Stimulated activated naive CD8-positive, alpha-beta T cell treated with anti-CD3 and anti-CD28 coated beads, Interleukin-15, Interleukin-2, amounts not matched to agents 100 ng/mL and 50 ng/mL, for 24 hours (primary cell): ENCODE measurements at regions not wholly inside any gene's neighbourhood (a gene's known extent, or its start where the extent isn't known, plus 50 kb on each side); places are given as distances from the start of the nearest gene placed in this dataset.

Experiments
- H3K27ac Mint-ChIP-seq: one replicate; pipeline ENCODE4 v1.8.0; 2021; ENCODE audit warnings: mild to moderate bottlenecking, mixed read lengths
- H3K27me3 Mint-ChIP-seq: one replicate; pipeline ENCODE4 v1.8.0; 2021; ENCODE audit warnings: mixed read lengths
- H3K36me3 Mint-ChIP-seq: one replicate; pipeline ENCODE4 v1.8.0; 2021; ENCODE audit warnings: low read depth, mixed read lengths
- H3K4me1 Mint-ChIP-seq: one replicate; pipeline ENCODE4 v1.8.0; 2021; ENCODE audit warnings: low read depth, mixed read lengths
- H3K4me3 Mint-ChIP-seq: one replicate; pipeline ENCODE4 v1.8.0; 2021; ENCODE audit warnings: mild to moderate bottlenecking, mixed read lengths
- H3K9me3 Mint-ChIP-seq: one replicate; pipeline ENCODE4 v1.8.0; 2021; ENCODE audit warnings: mixed read lengths

GRCh38 chr12:30111719-30112118 lies 328.0 kb upstream of the TMTC1 start:
- Mint-ChIP-seq H3K4me3 (no peak overlapping the region), H3K4me1 (no peaks in the 10 kb centered on the region), H3K27ac (no peak overlapping the region), H3K36me3 (no peaks in the 10 kb centered on the region), H3K27me3 (no peaks in the 10 kb centered on the region), H3K9me3 (peaks cover 8% of the 10 kb centered on the region)

GRCh38 chr12:30110958-30111586 lies 327.3 kb upstream of the TMTC1 start:
- H3K27ac Mint-ChIP-seq, result no peak overlapping the region
- peaks cover 8% of the 10 kb centered on the region for H3K9me3 Mint-ChIP-seq
- no peak overlapping the region for H3K4me3 Mint-ChIP-seq
- no peaks in the 10 kb centered on the region for H3K27me3 Mint-ChIP-seq
- no peaks in the 10 kb centered on the region for H3K36me3 Mint-ChIP-seq
- H3K4me1 Mint-ChIP-seq, result no peaks in the 10 kb centered on the region

GRCh38 chr12:30110498-30110897 lies 326.8 kb upstream of the TMTC1 start:
- H3K27ac Mint-ChIP-seq, result no peak overlapping the region
- no peaks in the 10 kb centered on the region for H3K36me3 Mint-ChIP-seq
- H3K9me3 Mint-ChIP-seq, result peaks cover 8% of the 10 kb centered on the region
- H3K27me3 Mint-ChIP-seq, result no peaks in the 10 kb centered on the region
- no peaks in the 10 kb centered on the region for H3K4me1 Mint-ChIP-seq
- no peak overlapping the region for H3K4me3 Mint-ChIP-seq

GRCh38 chr12:30108666-30109065 lies 324.9 kb upstream of the TMTC1 start:
- no peaks in the 10 kb centered on the region for H3K36me3 Mint-ChIP-seq
- H3K4me1 Mint-ChIP-seq, result no peaks in the 10 kb centered on the region

GRCh38 chr12:30106204-30106965 lies 322.6 kb upstream of the TMTC1 start:
- Mint-ChIP-seq H3K27me3 (no peaks in the 10 kb centered on the region), H3K4me1 (no peaks in the 10 kb centered on the region), H3K4me3 (no peak overlapping the region), H3K36me3 (no peaks in the 10 kb centered on the region), H3K9me3 (peaks cover 8% of the 10 kb centered on the region), H3K27ac (no peak overlapping the region)

More at GRCh38 chr12:30108666-30109065, 324.9 kb upstream of the TMTC1 start:
- no peak overlapping the region for H3K4me3 Mint-ChIP-seq
- no peaks in the 10 kb centered on the region for H3K27me3 Mint-ChIP-seq
- H3K27ac Mint-ChIP-seq, result no peak overlapping the region
- peaks cover 8% of the 10 kb centered on the region for H3K9me3 Mint-ChIP-seq

- Mint-ChIP-seq H3K9me3 (peaks cover 8% of the 10 kb centered on the region), H3K4me3 (no peak overlapping the region), H3K4me1 (no peaks in the 10 kb centered on the region), H3K36me3 (no peaks in the 10 kb centered on the region), H3K27ac (no peak overlapping the region), H3K27me3 (no peaks in the 10 kb centered on the region)
These were observed 321.8 kb upstream of the TMTC1 start for GRCh38 chr12:30105505-30105904.

DNA sequence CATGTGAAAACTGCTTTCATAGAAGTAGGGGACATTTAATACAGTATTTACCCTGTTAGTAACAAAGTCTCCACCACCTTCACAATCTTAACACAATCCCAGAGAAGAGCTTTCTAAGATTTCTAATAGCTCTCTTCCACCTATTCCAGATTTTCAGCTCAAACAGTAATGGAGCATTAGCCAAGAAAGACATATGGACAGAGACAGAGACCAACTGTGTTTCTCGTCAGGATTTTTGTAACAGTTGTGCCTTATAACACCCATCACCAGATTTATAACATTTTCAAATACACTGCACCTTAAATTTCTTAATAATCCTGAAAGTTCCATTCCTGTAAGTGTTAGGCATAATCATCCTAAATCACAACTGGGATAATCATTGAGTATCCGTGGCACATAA lies 321.2 kb upstream of the TMTC1 start:
- Mint-ChIP-seq H3K36me3 (no peaks in the 10 kb centered on the region), H3K9me3 (peaks cover 8% of the 10 kb centered on the region), H3K4me3 (no peak overlapping the region)

GRCh38 chr12:30100741-30101140 lies 317.0 kb upstream of the TMTC1 start:
- no peaks in the 10 kb centered on the region for H3K36me3 Mint-ChIP-seq

More for the DNA sequence above, 321.2 kb upstream of the TMTC1 start:
- H3K27ac Mint-ChIP-seq, result no peak overlapping the region
- no peaks in the 10 kb centered on the region for H3K27me3 Mint-ChIP-seq
- no peaks in the 10 kb centered on the region for H3K4me1 Mint-ChIP-seq

GRCh38 chr12:30098677-30099076 lies 314.9 kb upstream of the TMTC1 start:
- H3K4me3 Mint-ChIP-seq, result no peak overlapping the region
- no peaks in the 10 kb centered on the region for H3K36me3 Mint-ChIP-seq

More at GRCh38 chr12:30100741-30101140, 317.0 kb upstream of the TMTC1 start:
- no peak overlapping the region for H3K4me3 Mint-ChIP-seq
- H3K27ac Mint-ChIP-seq, result no peak overlapping the region
- no peaks in the 10 kb centered on the region for H3K9me3 Mint-ChIP-seq
- H3K4me1 Mint-ChIP-seq, result no peaks in the 10 kb centered on the region
- no peaks in the 10 kb centered on the region for H3K27me3 Mint-ChIP-seq

GRCh38 chr12:30095511-30095910 lies 311.8 kb upstream of the TMTC1 start:
- Mint-ChIP-seq H3K4me1 (no peaks in the 10 kb centered on the region), H3K27me3 (no peaks in the 10 kb centered on the region), H3K4me3 (no peak overlapping the region), H3K9me3 (peaks cover 7% of the 10 kb centered on the region), H3K27ac (no peak overlapping the region), H3K36me3 (no peaks in the 10 kb centered on the region)

More at GRCh38 chr12:30098677-30099076, 314.9 kb upstream of the TMTC1 start:
- no peaks in the 10 kb centered on the region for H3K4me1 Mint-ChIP-seq
- H3K27me3 Mint-ChIP-seq, result no peaks in the 10 kb centered on the region
- H3K27ac Mint-ChIP-seq, result no peak overlapping the region
- peaks cover 7% of the 10 kb centered on the region for H3K9me3 Mint-ChIP-seq

GRCh38 chr12:30092983-30093617 lies 309.4 kb upstream of the TMTC1 start:
- Mint-ChIP-seq H3K4me1 (no peaks in the 10 kb centered on the region), H3K36me3 (no peaks in the 10 kb centered on the region), H3K27ac (no peak overlapping the region), H3K9me3 (peaks cover 7% of the 10 kb centered on the region), H3K4me3 (no peak overlapping the region), H3K27me3 (no peaks in the 10 kb centered on the region)

GRCh38 chr12:30090258-30090657 lies 306.5 kb upstream of the TMTC1 start:
- peaks cover 7% of the 10 kb centered on the region for H3K9me3 Mint-ChIP-seq
- H3K36me3 Mint-ChIP-seq, result no peaks in the 10 kb centered on the region
- no peaks in the 10 kb centered on the region for H3K4me1 Mint-ChIP-seq
- H3K27me3 Mint-ChIP-seq, result no peaks in the 10 kb centered on the region
- H3K4me3 Mint-ChIP-seq, result no peak overlapping the region
- no peak overlapping the region for H3K27ac Mint-ChIP-seq

- no peak overlapping the region for H3K27ac Mint-ChIP-seq
- no peaks in the 10 kb centered on the region for H3K4me1 Mint-ChIP-seq
- H3K36me3 Mint-ChIP-seq, result no peaks in the 10 kb centered on the region
- no peaks in the 10 kb centered on the region for H3K27me3 Mint-ChIP-seq
- no peak overlapping the region for H3K4me3 Mint-ChIP-seq
- no peaks in the 10 kb centered on the region for H3K9me3 Mint-ChIP-seq
These were observed 304.7 kb upstream of the TMTC1 start for GRCh38 chr12:30088259-30088995.

DNA sequence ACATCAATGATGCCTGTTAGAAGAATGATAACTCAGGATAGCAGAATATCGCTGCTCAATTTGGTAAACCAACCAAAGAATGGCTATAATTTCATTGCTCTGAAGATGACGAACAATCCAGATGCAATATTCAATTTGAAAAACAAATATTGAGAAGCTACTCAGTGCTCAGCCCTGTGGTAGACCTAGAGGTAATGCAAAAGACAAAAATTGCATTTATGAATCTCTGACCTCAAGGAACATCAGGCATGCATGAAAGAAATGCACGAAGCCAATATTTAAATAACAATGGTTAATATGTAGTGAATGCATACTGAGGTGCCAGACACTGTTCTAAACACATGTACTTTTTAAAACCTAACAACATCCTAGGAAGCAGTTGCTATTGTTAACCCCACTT lies 298.6 kb upstream of the TMTC1 start:
- no peaks in the 10 kb centered on the region for H3K27me3 Mint-ChIP-seq
- no peaks in the 10 kb centered on the region for H3K9me3 Mint-ChIP-seq
- no peak overlapping the region for H3K27ac Mint-ChIP-seq
- no peak overlapping the region for H3K4me3 Mint-ChIP-seq
- no peaks in the 10 kb centered on the region for H3K36me3 Mint-ChIP-seq
- no peaks in the 10 kb centered on the region for H3K4me1 Mint-ChIP-seq

DNA sequence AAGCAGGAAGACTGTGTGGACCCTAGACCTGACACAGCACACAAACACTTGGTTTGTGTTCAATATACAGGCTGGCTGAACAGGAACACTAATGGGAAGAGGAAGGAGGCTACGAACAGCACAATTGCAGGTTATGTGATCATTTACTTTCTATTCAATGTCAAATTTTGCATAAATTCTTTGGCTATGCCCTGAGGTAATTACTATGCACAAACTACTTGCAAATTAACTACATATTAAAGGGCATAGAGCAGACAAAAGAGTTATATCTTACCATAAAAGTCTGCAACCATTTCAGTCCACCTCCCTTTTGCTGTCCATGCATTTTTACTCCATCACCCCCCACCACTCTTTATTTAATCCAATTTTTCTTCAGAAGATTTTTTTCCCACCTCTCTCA lies 291.2 kb upstream of the TMTC1 start:
- H3K36me3 Mint-ChIP-seq, result no peaks in the 10 kb centered on the region
- no peaks in the 10 kb centered on the region for H3K4me1 Mint-ChIP-seq
- peaks cover 2% of the 10 kb centered on the region for H3K9me3 Mint-ChIP-seq
- no peak overlapping the region for H3K27ac Mint-ChIP-seq
- no peak overlapping the region for H3K4me3 Mint-ChIP-seq
- no peaks in the 10 kb centered on the region for H3K27me3 Mint-ChIP-seq
